Stimulated activated memory B cell treated with anti-CD40 and anti-IgM and Interleukin-4, amounts not matched to agents 10 μg/mL and 1 μg/mL and 100 μg/mL, for 72 hours (primary cell): ENCODE measurements at regions not wholly inside any gene's neighbourhood (a gene's known extent, or its start where the extent isn't known, plus 50 kb on each side); places are given as distances from the start of the nearest gene placed in this dataset.

Source experiments
- ATAC-seq: fragments of 150-1000 bp; cut with Tn5 transposase; 2 replicates; pipeline ENCODE4 v1.10.0; 2021
- H3K27ac Mint-ChIP-seq: one replicate; pipeline ENCODE4 v1.8.0; 2022; ENCODE audit warnings: mild to moderate bottlenecking, mixed read lengths
- H3K27me3 Mint-ChIP-seq: one replicate; pipeline ENCODE4 v1.8.0; 2022; ENCODE audit warnings: mixed read lengths
- H3K36me3 Mint-ChIP-seq: one replicate; pipeline ENCODE4 v1.8.0; 2022; ENCODE audit warnings: mixed read lengths
- H3K4me1 Mint-ChIP-seq: one replicate; pipeline ENCODE4 v1.8.0; 2022; ENCODE audit warnings: mixed read lengths
- H3K4me3 Mint-ChIP-seq: one replicate; pipeline ENCODE4 v1.8.0; 2022; ENCODE audit warnings: mild to moderate bottlenecking, moderate library complexity, mixed read lengths
- H3K9me3 Mint-ChIP-seq: one replicate; pipeline ENCODE4 v1.8.0; 2022; ENCODE audit warnings: mixed read lengths

DNA sequence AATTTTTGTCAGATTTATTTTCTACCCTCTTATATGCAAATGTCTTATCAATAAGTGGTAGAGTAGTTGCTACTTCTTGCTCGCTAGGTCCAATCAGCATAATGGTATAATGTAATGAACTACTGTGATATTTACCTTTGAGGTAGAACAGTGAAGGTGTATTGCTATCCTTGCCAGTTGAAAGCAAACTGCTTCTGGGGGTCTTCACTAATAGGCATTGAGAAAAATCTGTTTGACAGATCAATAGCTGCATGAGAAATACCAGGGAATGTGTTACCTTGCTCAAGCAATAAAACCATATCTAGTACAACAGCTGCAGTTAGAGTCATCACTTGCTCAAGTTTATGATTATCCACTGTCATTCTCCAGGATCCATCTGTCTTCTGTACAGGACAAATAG is 50.1 kb upstream of the EFEMP1 start:
- Mint-ChIP-seq H3K4me1 (no peaks in the 10 kb centered on the region), H3K9me3 (peaks cover 4% of the 10 kb centered on the region), H3K27me3 (peaks cover 23% of the 10 kb centered on the region), H3K27ac (no peak overlapping the region), H3K36me3 (peaks cover 4% of the 10 kb centered on the region), H3K4me3 (no peak overlapping the region)
- ATAC-seq: no peak

GRCh38 chr2:55976681-55977080 is 53.1 kb upstream of the EFEMP1 start:
- Mint-ChIP-seq H3K9me3 (peaks cover 6% of the 10 kb centered on the region), H3K27me3 (peaks cover 9% of the 10 kb centered on the region), H3K4me3 (no peak overlapping the region), H3K27ac (no peak overlapping the region), H3K36me3 (peaks cover 4% of the 10 kb centered on the region), H3K4me1 (no peaks in the 10 kb centered on the region)
- ATAC-seq: no peak

- H3K4me1 Mint-ChIP-seq: peaks cover 20% of the 10 kb centered on the region
- H3K27me3 Mint-ChIP-seq: no peaks in the 10 kb centered on the region
- no peak overlapping the region for H3K4me3 Mint-ChIP-seq
- H3K36me3 Mint-ChIP-seq: no peaks in the 10 kb centered on the region
- ATAC-seq: peak; percentile 85
- H3K9me3 Mint-ChIP-seq: peaks cover 2% of the 10 kb centered on the region
- peak overlapping the region; percentile 20 for H3K27ac Mint-ChIP-seq
These were observed 61.8 kb upstream of the EFEMP1 start for GRCh38 chr2:55985406-55985805.

DNA sequence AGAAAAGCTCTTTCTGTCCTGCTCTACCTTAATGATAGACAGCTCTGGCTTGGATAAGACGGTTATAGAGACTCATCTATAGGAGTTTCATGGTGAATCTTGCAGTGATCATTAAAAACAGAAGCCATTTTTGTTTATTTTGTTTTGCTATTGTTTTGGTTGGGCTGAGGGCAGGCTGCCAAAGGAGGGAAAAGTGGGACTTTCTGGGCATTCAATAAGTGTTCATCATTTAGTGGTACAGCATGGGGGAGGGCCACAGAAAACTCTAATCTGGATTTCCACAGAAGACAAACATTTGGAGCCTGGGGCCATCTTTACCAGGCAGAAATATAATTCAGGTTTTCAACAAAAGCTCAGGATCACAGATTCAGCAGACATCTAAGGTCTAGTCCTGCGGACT is 62.4 kb upstream of the EFEMP1 start:
- H3K36me3 Mint-ChIP-seq: no peaks in the 10 kb centered on the region
- no peaks in the 10 kb centered on the region for H3K27me3 Mint-ChIP-seq
- H3K27ac Mint-ChIP-seq: peak overlapping the region; percentile 20
- no peak for ATAC-seq
- no peak overlapping the region for H3K4me3 Mint-ChIP-seq
- H3K9me3 Mint-ChIP-seq: peaks cover 2% of the 10 kb centered on the region
- H3K4me1 Mint-ChIP-seq: peaks cover 20% of the 10 kb centered on the region

DNA sequence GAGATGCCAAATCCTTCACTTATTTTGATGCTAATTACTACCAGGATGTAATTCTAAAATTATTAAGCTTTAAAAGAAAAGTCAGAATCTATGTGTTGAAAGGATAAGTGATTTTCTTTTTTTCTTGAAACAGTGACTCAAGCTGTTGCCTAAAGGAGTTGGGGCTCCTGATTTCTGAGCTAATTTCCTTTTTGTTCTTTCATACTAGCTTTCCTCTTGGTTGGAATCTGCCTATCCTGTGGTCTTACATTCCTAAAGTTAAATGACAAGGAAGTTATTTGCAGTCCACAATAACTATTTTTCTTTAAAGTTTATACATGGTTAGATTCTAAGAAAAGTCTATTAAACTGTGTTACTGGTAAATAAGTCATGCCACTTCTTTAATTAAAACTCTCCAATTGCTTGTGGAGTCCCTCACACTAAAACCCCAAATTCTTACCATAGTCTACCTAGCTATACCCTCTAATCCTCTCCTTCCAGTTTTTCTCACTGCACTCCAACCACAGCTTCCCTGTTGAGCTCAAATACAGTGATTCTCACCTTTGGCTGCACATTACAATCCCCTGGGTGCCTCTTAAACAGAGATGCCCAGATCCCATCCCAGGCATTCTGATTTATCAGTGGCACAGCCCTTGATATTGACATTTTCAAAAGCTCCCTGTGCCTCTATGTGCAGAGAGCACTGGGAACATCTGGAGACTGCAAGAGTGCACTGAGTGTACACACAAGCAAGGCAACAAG is 63.3 kb upstream of the EFEMP1 start:
- H3K27ac Mint-ChIP-seq: no peak overlapping the region
- no peaks in the 10 kb centered on the region for H3K36me3 Mint-ChIP-seq

GRCh38 chr2:55989405-55989804 is 65.8 kb upstream of the EFEMP1 start:
- H3K27me3 Mint-ChIP-seq: peaks cover 14% of the 10 kb centered on the region
- H3K4me3 Mint-ChIP-seq: no peak overlapping the region

More for the DNA sequence above, 63.3 kb upstream of the EFEMP1 start:
- no peaks in the 10 kb centered on the region for H3K9me3 Mint-ChIP-seq
- ATAC-seq: no peak
- no peak overlapping the region for H3K4me3 Mint-ChIP-seq
- peaks cover 20% of the 10 kb centered on the region for H3K4me1 Mint-ChIP-seq
- H3K27me3 Mint-ChIP-seq: peaks cover 5% of the 10 kb centered on the region

DNA sequence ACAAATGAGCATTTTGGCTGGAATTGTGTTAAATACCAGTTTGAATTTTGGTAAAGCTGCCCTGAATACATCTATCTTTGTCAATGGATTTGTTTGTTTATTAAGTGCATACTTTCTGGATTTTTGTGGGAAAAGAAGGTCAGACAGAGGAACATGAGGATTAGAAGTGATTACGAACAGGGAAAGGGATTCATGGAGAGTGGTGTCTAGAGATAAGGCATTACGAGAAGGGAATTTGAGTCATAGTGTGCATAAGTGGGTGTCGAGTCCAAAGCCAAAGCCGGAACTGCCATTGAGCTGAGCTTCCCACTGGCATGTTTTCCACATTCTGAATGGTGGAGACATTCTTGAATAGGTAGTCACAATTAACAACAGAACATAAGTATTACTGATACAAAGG is 68.9 kb upstream of the EFEMP1 start:
- Mint-ChIP-seq H3K27ac (no peak overlapping the region), H3K9me3 (no peaks in the 10 kb centered on the region)
- ATAC-seq: no peak

More at GRCh38 chr2:55989405-55989804, 65.8 kb upstream of the EFEMP1 start:
- Mint-ChIP-seq H3K4me1 (peaks cover 19% of the 10 kb centered on the region), H3K36me3 (no peaks in the 10 kb centered on the region), H3K27ac (no peak overlapping the region), H3K9me3 (no peaks in the 10 kb centered on the region)
- ATAC-seq: no peak

GRCh38 chr2:55993685-55994084 is 70.1 kb upstream of the EFEMP1 start:
- no peak for ATAC-seq
- no peak overlapping the region for H3K4me3 Mint-ChIP-seq
- H3K4me1 Mint-ChIP-seq: no peaks in the 10 kb centered on the region
- H3K27me3 Mint-ChIP-seq: peaks cover 14% of the 10 kb centered on the region
- no peaks in the 10 kb centered on the region for H3K36me3 Mint-ChIP-seq
- no peak overlapping the region for H3K27ac Mint-ChIP-seq
- no peaks in the 10 kb centered on the region for H3K9me3 Mint-ChIP-seq

More for the DNA sequence above, 68.9 kb upstream of the EFEMP1 start:
- Mint-ChIP-seq H3K4me1 (no peaks in the 10 kb centered on the region), H3K36me3 (no peaks in the 10 kb centered on the region), H3K4me3 (no peak overlapping the region), H3K27me3 (peaks cover 14% of the 10 kb centered on the region)

- Mint-ChIP-seq H3K36me3 (no peaks in the 10 kb centered on the region), H3K27ac (no peak overlapping the region), H3K4me3 (no peak overlapping the region), H3K4me1 (no peaks in the 10 kb centered on the region), H3K9me3 (no peaks in the 10 kb centered on the region), H3K27me3 (peaks cover 14% of the 10 kb centered on the region)
- no peak for ATAC-seq
These were observed 71.6 kb upstream of the EFEMP1 start for GRCh38 chr2:55995211-55995610.

GRCh38 chr2:55995902-55996301 is 72.3 kb upstream of the EFEMP1 start:
- H3K27me3 Mint-ChIP-seq: peaks cover 14% of the 10 kb centered on the region
- H3K27ac Mint-ChIP-seq: no peak overlapping the region
- H3K36me3 Mint-ChIP-seq: no peaks in the 10 kb centered on the region
- no peak for ATAC-seq
- H3K9me3 Mint-ChIP-seq: no peaks in the 10 kb centered on the region
- H3K4me3 Mint-ChIP-seq: no peak overlapping the region
- no peaks in the 10 kb centered on the region for H3K4me1 Mint-ChIP-seq

DNA sequence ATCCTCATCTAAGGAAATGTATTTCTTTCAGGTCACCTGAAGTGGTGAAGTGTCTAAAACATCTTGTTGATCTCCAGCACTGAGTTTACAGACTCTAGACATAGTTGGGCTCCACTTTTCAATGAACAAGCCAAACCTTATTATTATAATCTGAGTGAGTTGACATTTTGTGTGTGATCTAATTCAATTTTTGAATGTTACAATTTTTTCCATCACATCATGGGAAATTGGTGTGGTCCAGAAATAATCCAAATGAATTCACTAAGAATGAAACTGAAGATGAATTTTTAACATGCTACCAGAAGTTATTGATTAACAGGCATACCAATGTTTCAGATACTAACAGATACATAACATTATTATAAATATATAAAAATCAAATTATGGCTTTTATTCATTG is 75.6 kb upstream of the EFEMP1 start:
- Mint-ChIP-seq H3K4me3 (no peak overlapping the region), H3K4me1 (no peaks in the 10 kb centered on the region), H3K36me3 (no peaks in the 10 kb centered on the region), H3K9me3 (no peaks in the 10 kb centered on the region), H3K27me3 (no peaks in the 10 kb centered on the region), H3K27ac (no peak overlapping the region)
- no peak for ATAC-seq

- no peaks in the 10 kb centered on the region for H3K4me1 Mint-ChIP-seq
- no peak for ATAC-seq
- H3K4me3 Mint-ChIP-seq: no peak overlapping the region
- H3K27me3 Mint-ChIP-seq: no peaks in the 10 kb centered on the region
- no peak overlapping the region for H3K27ac Mint-ChIP-seq
- no peaks in the 10 kb centered on the region for H3K9me3 Mint-ChIP-seq
- no peaks in the 10 kb centered on the region for H3K36me3 Mint-ChIP-seq
These were observed 76.2 kb upstream of the EFEMP1 start for GRCh38 chr2:55999790-56000189.

DNA sequence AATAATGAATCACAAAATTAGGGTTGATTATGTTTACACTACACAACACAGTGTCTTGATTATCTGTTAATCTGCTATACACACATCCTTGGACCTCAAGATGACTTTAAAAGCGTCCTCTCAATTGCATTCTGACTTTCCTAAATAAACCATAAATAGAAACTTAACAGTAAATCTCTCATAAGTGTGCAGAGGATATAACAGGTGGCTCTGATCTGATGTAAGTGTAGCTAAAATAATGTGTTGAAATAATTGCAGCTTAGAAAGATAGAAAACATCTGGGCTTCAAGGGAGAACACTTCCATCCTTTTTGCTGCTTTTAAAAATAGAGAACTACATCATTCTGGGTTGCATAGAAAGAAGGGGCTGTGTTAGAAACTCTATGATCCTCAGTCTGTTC is 78.4 kb upstream of the EFEMP1 start:
- Mint-ChIP-seq H3K27ac (no peak overlapping the region), H3K9me3 (no peaks in the 10 kb centered on the region), H3K27me3 (no peaks in the 10 kb centered on the region), H3K36me3 (no peaks in the 10 kb centered on the region), H3K4me3 (no peak overlapping the region), H3K4me1 (no peaks in the 10 kb centered on the region)
- ATAC-seq: no peak

DNA sequence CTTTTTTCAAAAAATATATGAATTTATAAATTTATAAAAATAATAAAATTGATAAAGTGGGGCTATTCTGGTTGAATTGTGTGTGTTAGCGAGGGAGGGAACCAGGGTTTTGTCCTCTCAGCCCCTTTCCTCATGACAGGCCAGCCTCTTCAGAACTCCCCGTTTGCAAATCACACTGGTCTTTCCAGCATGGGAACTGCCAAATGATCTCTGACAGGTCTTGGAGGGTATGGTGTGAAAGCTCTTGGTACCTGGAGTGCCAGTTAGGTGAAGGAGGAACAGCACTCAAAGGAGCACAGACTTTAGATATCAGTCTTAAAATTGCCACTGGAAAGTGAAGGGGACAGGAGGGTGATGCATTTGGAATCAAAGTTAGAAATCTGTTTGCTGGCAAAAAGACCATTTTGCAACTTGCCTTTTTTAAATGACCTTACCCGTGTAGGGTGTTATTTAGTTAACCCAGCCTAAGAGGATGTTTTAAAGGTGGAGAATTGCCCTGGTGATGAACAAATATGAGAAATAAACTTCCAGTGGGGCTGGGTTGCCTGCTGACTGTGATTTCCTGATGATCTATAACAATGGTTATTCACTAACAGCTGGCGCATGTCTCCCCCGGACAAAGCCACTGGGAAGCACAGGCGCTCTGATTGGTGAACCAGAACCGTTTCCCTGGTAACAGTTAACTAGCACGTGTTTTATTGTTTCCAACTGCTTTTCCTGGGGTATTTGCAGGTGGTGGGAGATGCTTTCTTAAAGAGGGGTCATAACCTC is 85.3 kb upstream of the EFEMP1 start:
- Mint-ChIP-seq H3K4me1 (no peaks in the 10 kb centered on the region), H3K36me3 (no peaks in the 10 kb centered on the region), H3K9me3 (no peaks in the 10 kb centered on the region), H3K4me3 (no peak overlapping the region), H3K27me3 (no peaks in the 10 kb centered on the region), H3K27ac (no peak overlapping the region)
- no peak for ATAC-seq

- Mint-ChIP-seq H3K4me3 (no peak overlapping the region), H3K4me1 (no peaks in the 10 kb centered on the region), H3K9me3 (no peaks in the 10 kb centered on the region), H3K27ac (no peak overlapping the region), H3K36me3 (no peaks in the 10 kb centered on the region), H3K27me3 (no peaks in the 10 kb centered on the region)
- ATAC-seq: no peak
These were observed 86.3 kb upstream of the EFEMP1 start for GRCh38 chr2:56009758-56010458.
